ENCODE measurements at regions not wholly inside any gene's neighbourhood (a gene's known extent, or its start where the extent isn't known, plus 50 kb on each side); places are given as distances from the start of the nearest gene placed in this dataset.

GRCh38 chr1:56301791-56302190 lies 277.6 kb downstream of the PLPP3 start:
- intact Hi-C loops (cut with micrococcal nuclease), result loop anchor here (5.0 to 10.0 kb wide), 3 partner anchors 76 to 273 kb away; partner anchors contain the start of gene PLPP3
- Histone ChIP-seq H3K27me3 (ENCODE audit: low read length) (no peaks in the 10 kb centered on the region), H3K9me3 (ENCODE audit: low read length) (no peaks in the 10 kb centered on the region), H3K36me3 (ENCODE audit: low read depth, low read length) (no peaks in the 10 kb centered on the region), H4K20me1 (ENCODE audit: low read length) (no peaks in the 10 kb centered on the region), H3K9me2 (replicated peaks; ENCODE audit: low read length) (no peaks in the 10 kb centered on the region), H3K4me1 (ENCODE audit: insufficient read depth, low read length) (peaks cover 28% of the 10 kb centered on the region), H2AFZ (ENCODE audit: low read length) (no peak overlapping the region), H3F3A (ENCODE audit: low read length, unreplicated experiment) (no peaks in the 10 kb centered on the region), H3K4me3 (ENCODE audit: low read length) (0 out of 2 replicates have a peak overlapping the region, but pooled peaks have one; percentile 42), H3K27ac (ENCODE audit: low read length) (peak overlapping the region; percentile 68), H3K79me2 (ENCODE audit: low read length) (no peaks in the 10 kb centered on the region), H3K9ac (ENCODE audit: low read length) (no peak overlapping the region), H3K4me2 (ENCODE audit: low read length) (peak overlapping the region; percentile 81)
- ATAC-seq, result peak; percentile 27
- POLR2A ChIA-PET (ENCODE audit: unreplicated experiment), result no interaction called here
- CTCF ChIA-PET, result no interaction called here
- BruUV-seq (replicated peaks), result no TSS peak
- no peak for TF ChIP-seq EZH2 (IDR thresholded peaks at IDR 0.05; ENCODE audit: low read length, unreplicated experiment)
- no peak for TF ChIP-seq EZH2phosphoT487 (IDR thresholded peaks at IDR 0.05; ENCODE audit: borderline replicate concordance, low read length)
- no peak for TF ChIP-seq CTCF (conservative IDR thresholded peaks at IDR 0.05; ENCODE audit: low read depth, low read length)
- DNase-seq, result peak; percentile 85

GRCh38 chr1:56300836-56301235 lies 278.5 kb downstream of the PLPP3 start:
- H3F3A ChIP-seq (ENCODE audit: low read length, unreplicated experiment), result no peaks in the 10 kb centered on the region
- H3K4me3 ChIP-seq (ENCODE audit: low read length), result no peak overlapping the region
- no peak for ATAC-seq
- H3K4me2 ChIP-seq (ENCODE audit: low read length), result no peak overlapping the region
- TF ChIP-seq EZH2phosphoT487 (IDR thresholded peaks at IDR 0.05; ENCODE audit: borderline replicate concordance, low read length), result no peak
- TF ChIP-seq EZH2 (IDR thresholded peaks at IDR 0.05; ENCODE audit: low read length, unreplicated experiment), result no peak
- no peak for TF ChIP-seq CTCF (conservative IDR thresholded peaks at IDR 0.05; ENCODE audit: low read depth, low read length)
- H3K9ac ChIP-seq (ENCODE audit: low read length), result no peak overlapping the region
- no peaks in the 10 kb centered on the region for H4K20me1 ChIP-seq (ENCODE audit: low read length)
- peaks cover 28% of the 10 kb centered on the region for H3K4me1 ChIP-seq (ENCODE audit: insufficient read depth, low read length)
- H3K79me2 ChIP-seq (ENCODE audit: low read length), result no peaks in the 10 kb centered on the region
- no peaks in the 10 kb centered on the region for H3K9me2 ChIP-seq (replicated peaks; ENCODE audit: low read length)
- ChIA-PET POLR2A (ENCODE audit: unreplicated experiment) (no interaction called here), CTCF (no interaction called here)
- H2AFZ ChIP-seq (ENCODE audit: low read length), result no peak overlapping the region
- H3K27ac ChIP-seq (ENCODE audit: low read length), result no peak overlapping the region
- H3K36me3 ChIP-seq (ENCODE audit: low read depth, low read length), result no peaks in the 10 kb centered on the region
- no TSS peak for BruUV-seq (replicated peaks)
- intact Hi-C loops (cut with micrococcal nuclease), result loop anchor here (5.0 to 10.0 kb wide), 3 partner anchors 76 to 274 kb away; partner anchors contain the start of gene PLPP3
- no peaks in the 10 kb centered on the region for H3K9me3 ChIP-seq (ENCODE audit: low read length)
- no peak for DNase-seq
- no peaks in the 10 kb centered on the region for H3K27me3 ChIP-seq (ENCODE audit: low read length)

GRCh38 chr1:56298866-56299265 lies 280.5 kb downstream of the PLPP3 start:
- TF ChIP-seq EZH2phosphoT487 (IDR thresholded peaks at IDR 0.05; ENCODE audit: borderline replicate concordance, low read length) (no peak), CTCF (conservative IDR thresholded peaks at IDR 0.05; ENCODE audit: low read depth, low read length) (no peak), EZH2 (IDR thresholded peaks at IDR 0.05; ENCODE audit: low read length, unreplicated experiment) (no peak)
- BruUV-seq (replicated peaks), result no TSS peak

More at GRCh38 chr1:56298866-56299265, 280.5 kb downstream of the PLPP3 start:
- POLR2A ChIA-PET (ENCODE audit: unreplicated experiment), result no interaction called here
- H3F3A ChIP-seq (ENCODE audit: low read length, unreplicated experiment), result no peaks in the 10 kb centered on the region
- ATAC-seq (no peak), DNase-seq (no peak)
- no peak overlapping the region for H3K4me3 ChIP-seq (ENCODE audit: low read length)
- CTCF ChIA-PET, result no interaction called here
- H3K9me3 ChIP-seq (ENCODE audit: low read length), result no peaks in the 10 kb centered on the region
- no peaks in the 10 kb centered on the region for H4K20me1 ChIP-seq (ENCODE audit: low read length)
- no peak overlapping the region for H2AFZ ChIP-seq (ENCODE audit: low read length)
- no peaks in the 10 kb centered on the region for H3K27me3 ChIP-seq (ENCODE audit: low read length)
- H3K27ac ChIP-seq (ENCODE audit: low read length), result no peak overlapping the region
- H3K4me2 ChIP-seq (ENCODE audit: low read length), result no peak overlapping the region
- no peaks in the 10 kb centered on the region for H3K9me2 ChIP-seq (replicated peaks; ENCODE audit: low read length)
- no peaks in the 10 kb centered on the region for H3K79me2 ChIP-seq (ENCODE audit: low read length)
- no peak overlapping the region for H3K9ac ChIP-seq (ENCODE audit: low read length)
- intact Hi-C loops (cut with micrococcal nuclease), result no loop called here
- no peaks in the 10 kb centered on the region for H3K36me3 ChIP-seq (ENCODE audit: low read depth, low read length)
- H3K4me1 ChIP-seq (ENCODE audit: insufficient read depth, low read length), result peaks cover 28% of the 10 kb centered on the region
